GM12873 (cell line): ENCODE measurements at regions not wholly inside any gene's neighbourhood (a gene's known extent, or its start where the extent isn't known, plus 50 kb on each side); places are given as distances from the start of the nearest gene placed in this dataset.

Experiments
- TF ChIP-seq, protein P1 (sequence below): IDR thresholded peaks from 2 replicates; pipeline ENCODE4 v1.5.1; 2012; ENCODE audit warnings: low read depth, mild to moderate bottlenecking, moderate library complexity, low read length, control low read depth; ENCODE audit not compliant: insufficient read depth; ENCODE audit errors: missing control alignments

GRCh38 chr15:56868170-56868569 is 50.3 kb upstream of the TCF12 start:
- TF ChIP-seq, protein P1, sequence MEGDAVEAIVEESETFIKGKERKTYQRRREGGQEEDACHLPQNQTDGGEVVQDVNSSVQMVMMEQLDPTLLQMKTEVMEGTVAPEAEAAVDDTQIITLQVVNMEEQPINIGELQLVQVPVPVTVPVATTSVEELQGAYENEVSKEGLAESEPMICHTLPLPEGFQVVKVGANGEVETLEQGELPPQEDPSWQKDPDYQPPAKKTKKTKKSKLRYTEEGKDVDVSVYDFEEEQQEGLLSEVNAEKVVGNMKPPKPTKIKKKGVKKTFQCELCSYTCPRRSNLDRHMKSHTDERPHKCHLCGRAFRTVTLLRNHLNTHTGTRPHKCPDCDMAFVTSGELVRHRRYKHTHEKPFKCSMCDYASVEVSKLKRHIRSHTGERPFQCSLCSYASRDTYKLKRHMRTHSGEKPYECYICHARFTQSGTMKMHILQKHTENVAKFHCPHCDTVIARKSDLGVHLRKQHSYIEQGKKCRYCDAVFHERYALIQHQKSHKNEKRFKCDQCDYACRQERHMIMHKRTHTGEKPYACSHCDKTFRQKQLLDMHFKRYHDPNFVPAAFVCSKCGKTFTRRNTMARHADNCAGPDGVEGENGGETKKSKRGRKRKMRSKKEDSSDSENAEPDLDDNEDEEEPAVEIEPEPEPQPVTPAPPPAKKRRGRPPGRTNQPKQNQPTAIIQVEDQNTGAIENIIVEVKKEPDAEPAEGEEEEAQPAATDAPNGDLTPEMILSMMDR, result no peak

DNA sequence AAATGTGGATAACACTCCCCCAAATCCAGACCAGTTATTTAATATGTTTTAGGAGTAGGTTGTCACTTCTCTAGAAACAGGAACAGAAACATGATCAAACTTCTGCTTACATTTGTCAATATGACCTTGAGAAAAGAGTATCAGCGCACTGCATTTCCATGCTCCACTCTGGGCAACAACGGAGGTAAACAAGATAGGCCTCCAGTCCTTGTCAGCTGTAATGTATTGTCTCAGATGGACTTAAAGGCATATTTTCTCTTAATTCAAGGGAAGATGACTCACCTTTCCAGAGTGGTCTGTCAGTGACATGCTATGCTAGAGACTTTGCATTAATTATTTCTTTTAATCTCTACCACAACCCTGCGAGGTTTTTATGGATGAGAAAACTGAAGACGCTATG is 51.6 kb upstream of the TCF12 start:
- TF ChIP-seq, protein P1, result no peak

GRCh38 chr15:56857828-56858227 is 60.6 kb upstream of the TCF12 start:
- TF ChIP-seq, protein P1, result no peak

DNA sequence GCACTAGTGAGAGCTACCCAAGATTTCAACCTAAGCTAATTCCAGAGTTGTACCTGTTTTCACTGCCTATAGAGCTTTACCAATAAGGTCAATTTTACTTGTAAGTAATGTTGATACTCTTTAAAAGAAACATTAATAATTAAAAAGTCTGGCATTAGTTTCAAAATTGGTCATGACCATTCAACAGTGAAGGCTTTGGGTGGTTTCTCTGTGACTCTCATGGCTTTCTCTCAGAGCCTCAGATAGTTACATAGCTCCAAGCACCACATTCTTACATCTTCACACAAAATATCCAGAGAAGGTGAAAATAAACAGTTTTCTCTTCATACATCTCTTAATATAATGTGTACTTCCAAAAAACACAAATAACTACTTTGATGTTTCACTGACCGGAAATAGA is 61.5 kb upstream of the TCF12 start:
- TF ChIP-seq, protein P1, result no peak

DNA sequence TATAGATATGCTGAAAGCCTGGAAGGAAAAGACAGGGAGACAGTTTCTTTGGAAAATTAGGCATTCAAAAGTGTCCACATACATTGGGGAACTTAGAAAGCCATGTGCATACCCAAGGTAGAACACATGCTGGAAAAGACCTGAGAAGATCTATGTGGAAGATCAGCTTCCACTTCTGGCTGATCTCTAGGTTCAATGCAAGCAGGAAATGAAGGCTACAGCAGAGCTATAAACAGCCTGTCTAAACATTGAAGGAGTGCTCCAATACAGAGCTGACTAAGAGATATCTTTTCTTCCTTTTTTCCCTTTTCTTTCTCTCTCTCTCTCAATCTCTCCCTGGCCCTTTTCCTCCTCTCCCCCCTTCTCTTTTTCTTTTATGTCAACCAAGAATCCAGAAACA is 73.6 kb upstream of the TCF12 start:
- TF ChIP-seq, protein P1, result no peak

DNA sequence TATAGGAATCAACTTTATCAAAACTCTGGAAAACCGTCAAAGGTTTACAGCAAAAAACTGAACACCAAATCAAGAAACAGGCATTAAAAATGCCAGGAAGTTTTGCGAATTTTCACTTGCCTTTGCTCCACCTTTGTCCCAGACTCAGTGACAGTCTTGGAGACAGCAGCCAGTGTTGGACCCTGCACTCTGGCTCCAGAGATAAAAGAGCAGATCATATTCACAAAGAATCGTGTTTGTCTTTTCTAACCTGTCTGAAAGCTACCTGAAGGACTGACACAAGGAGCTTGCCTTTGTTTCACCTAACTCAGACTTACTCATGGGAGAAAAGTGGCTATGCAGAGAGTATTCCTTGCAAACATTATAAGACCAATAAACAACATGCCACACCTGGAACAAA is 74.0 kb upstream of the TCF12 start:
- TF ChIP-seq, protein P1, result no peak

DNA sequence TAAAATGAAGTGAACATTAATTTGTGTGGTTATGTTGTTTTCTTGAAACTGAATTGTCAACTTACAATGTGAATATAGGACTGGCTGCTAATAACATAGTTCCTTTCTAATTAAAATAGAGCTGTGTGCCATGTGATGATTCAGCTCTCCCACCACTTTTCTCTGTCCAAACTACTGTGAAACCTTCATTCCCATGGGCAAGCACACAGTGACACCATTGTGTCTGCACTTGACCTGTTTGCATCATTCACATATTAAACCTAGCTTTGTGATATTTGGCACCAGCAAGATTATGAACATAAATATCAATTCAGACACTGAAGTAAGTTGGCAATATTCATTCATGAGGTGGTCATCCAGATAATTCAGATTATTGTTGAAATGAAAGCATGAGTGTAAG is 78.8 kb upstream of the TCF12 start:
- TF ChIP-seq, protein P1, result no peak
